ENCODE measurements at regions not wholly inside any gene's neighbourhood (a gene's known extent, or its start where the extent isn't known, plus 50 kb on each side); places are given as distances from the start of the nearest gene placed in this dataset.
"Not testable (repeated sequence)": the region's sequence is repeated elsewhere in the genome, so short reads cannot be mapped to it uniquely, and the experiment has no call there.

DNA sequence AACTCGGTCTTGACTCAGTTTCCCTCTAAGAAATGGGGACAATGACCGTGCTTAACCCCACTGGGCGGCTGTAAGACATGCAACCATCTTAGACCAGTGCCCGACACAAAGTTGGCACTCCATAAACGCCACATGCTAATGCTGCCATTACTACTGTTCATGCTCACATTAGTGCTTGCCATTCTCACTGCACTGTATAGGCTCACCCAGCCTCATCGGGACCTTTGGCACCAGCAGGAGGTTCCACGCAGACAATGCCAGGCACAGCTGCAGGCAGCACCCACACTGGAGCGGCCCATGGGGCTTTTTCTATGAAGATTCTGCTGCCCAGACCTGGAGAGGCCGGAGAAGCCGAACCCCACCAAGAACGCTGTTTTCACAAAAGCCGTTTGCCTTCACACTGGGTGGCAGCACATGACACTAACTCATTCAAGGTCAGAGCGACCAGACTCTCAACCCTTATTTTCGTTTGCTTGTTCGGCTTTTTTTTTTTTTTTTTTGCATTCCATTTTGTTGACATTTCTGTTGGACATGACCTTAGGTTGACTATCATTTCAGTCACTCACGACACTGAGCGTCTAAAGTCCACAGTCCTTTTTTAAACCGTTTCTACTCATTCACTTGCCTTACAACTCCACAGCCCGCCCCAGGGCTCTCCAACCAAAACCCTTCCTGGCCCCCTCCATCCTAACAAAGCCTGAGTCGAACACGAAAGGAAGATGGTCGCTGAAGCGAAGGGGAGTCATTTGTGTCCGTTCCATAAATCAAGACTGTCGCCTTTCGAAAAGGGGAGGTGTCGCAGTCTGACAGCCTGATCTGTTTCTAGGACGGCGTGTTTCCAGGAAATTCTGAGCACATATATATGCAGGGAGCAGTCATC is 124.4 kb upstream of the RNF32 start:
- DNase-seq, result peak in 11 of 51 donors; percentile 2 to 46 (median 14)

DNA sequence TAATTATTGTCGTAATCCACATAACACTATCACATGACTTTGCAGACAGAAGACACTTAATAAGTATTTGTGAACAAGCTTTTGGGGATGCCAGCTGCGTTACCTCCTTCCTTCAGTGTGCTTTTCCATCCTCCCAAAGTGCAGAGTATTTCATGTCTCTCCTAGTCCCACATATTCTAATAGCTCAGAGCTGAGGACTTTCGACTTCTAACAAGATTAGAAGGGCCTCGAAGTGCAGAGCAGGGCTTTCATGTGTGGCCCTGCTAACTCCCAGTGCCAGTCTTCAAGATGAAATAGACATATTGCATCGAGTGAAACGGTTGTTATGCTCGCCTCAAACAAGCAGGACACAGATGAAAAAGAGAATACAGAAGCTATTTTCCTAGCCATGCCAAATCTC is 125.7 kb upstream of the RNF32 start:
- DNase-seq, result no peak

DNA sequence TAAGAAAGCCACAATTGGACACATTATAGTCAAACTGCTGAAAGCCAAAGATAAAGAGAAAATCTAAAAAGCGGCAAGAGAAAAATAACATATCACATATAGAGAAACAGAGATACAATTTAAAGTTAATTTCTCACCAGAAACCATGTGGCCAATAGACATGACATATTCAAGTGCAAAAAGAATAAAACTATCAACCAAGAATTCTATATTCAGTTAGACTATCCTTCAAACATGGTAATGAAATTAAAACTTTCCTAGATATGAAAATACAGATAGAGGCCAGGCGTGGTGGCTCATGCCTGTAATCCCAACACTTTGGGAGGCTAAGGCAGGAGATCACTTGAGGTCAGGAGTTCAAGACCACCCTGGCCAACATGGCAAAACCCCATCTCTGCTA is 129.1 kb upstream of the RNF32 start:
- no peak for DNase-seq

DNA sequence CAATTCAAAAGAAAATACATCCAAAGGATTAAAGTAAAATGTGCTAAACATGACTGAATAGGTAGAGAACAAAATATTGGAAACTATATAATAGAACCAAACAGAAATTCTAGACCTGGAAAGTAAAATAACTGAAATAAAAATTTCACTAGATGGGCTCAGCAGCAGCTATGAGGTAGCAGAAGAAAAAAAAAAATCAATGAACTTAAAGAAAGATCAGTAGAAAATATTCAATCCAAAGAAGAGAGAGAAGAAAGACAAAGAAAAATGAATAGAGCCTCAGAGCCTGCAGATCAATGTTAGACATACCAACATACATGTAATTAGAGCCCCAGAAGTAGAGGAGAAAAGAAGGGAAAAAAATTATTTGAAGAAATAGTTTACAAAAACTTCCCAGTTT is 129.6 kb upstream of the RNF32 start:
- DNase-seq, result no peak

DNA sequence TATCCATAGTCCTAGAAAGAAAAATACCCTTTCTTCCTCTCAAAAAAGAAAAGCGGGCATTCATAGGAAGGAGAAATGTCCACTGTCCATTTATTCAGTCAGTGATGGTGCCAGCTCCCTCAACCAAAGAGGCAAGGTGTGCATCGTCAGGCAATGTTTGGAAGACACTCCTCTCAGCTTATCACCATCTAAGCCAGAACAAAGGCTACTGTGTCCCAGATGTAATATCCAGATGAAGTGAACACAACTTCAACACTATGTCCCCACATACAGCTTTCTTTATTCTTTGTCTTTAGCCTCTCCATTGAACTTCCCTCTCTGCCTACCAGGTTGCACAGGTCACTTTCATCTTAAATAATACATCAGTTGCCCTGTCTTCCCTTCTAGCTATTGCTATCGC is 131.4 kb upstream of the RNF32 start:
- DNase-seq, result no peak

DNA sequence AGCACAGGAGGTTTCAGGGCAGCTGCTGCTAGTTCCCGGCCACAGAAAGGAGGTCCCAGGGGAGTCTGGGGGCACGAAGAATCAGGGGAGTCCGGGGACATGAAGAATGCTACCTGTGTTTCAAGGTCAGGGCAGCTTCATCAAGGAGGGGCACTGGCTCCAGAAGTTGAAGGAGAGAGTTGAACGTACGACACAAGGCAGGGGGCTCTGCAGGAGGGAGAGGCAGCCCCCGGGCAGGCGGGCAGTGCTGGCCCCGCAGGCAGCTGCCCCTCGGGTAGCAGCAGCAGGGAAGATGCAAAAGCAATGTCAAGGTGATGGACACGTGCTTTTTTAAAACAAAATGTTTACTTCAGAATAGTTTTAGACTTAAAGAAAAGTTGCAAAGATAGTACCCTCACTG is 134.7 kb upstream of the RNF32 start:
- no peak for DNase-seq

DNA sequence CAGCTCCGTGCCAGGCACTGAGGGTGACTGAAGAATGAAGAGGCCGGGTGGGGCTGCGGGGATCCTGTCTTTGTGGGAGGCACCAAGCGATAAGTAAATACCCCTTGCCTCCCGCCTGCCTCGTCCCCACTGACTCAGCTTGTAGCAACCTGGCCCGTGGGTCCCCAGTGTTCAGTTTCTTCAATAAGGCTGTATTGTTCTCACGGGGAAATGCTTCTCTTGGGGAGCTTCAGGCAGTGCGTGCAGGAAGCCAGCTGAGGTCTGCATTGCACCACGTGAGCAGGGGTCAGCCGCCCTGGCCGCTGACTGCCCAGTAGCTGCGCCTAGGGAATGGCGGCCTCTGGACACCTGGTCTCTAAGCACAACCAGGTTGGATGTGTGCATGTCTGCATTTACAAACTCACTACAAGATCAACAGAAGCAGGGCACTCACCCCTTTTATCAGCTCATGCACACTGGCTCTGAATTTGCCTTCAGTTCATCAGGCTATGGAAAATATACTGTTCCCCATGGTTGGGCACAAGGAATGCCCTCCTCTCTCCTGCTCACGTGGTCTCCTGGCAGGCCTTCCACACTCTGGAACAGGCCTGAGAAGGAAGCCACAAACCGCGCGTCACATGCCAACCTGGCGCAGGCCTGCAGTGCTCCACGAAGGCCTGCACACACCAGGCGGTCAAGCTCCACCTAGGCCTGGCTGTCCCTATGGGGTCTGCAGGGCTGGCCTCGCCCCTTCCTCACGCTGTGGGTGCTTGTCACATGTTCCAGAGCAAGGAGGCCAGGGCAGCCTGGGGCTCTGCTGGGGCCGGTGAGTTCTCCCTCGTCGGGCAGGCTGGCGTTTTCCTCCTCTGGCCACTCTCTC is 135.7 kb upstream of the RNF32 start:
- DNase-seq, result no peak

DNA sequence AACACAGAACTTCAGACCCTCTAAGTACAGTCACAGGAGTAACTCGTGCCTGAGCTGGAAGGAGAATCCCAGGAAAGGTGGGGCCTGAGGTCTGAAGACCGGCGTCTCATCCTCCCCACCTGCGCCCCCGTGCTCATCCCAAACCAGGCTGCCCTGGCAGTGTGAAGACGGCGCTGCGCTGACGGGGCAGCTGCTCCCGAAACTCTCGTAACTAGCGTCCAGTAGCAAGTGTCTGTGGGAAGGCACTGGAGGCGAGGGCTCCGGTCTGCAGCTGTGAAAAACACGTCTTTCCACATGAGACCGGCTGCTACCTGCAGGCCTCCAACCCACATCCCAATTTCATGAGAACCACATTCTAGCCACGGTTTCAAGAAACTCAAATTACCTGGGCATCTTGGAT is 136.6 kb upstream of the RNF32 start:
- DNase-seq, result no peak

DNA sequence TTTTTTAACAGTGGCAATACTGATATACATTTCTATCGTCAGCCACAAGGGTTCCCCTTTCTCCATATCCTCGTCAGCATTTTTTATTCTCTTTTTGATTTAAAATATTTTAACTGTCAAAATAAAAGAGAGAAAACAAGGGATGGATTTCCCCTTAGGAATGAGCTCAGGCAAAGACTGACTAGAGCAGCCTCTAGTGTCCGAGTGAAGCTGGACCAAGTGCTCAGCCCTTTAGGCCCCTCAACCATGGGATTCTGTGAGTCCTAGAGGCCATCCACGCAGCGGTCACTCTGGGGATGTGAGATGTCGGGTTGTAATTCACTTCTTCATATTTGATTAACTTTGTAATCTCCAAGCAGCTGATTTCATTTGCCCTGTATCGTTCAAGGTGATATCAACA is 137.4 kb upstream of the RNF32 start:
- DNase-seq, result no peak

DNA sequence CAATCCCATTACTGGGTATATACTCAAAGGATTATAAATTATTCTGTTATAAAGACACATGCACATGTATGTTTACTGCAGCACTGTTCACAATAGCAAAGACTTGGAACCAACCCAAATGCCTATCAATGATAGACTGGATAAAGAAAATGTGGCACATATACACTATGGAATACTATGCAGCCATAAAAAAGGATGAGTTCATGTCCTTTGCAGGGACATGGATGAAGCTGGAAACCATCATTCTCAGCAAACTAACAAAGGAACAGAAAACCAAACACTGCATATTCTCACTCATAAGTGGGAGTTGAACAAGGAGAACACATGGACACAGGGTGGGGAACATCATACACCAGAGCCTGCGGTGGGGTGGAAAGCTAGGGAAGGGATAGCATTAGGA is 138.8 kb upstream of the RNF32 start:
- not testable (repeated sequence) for DNase-seq

DNA sequence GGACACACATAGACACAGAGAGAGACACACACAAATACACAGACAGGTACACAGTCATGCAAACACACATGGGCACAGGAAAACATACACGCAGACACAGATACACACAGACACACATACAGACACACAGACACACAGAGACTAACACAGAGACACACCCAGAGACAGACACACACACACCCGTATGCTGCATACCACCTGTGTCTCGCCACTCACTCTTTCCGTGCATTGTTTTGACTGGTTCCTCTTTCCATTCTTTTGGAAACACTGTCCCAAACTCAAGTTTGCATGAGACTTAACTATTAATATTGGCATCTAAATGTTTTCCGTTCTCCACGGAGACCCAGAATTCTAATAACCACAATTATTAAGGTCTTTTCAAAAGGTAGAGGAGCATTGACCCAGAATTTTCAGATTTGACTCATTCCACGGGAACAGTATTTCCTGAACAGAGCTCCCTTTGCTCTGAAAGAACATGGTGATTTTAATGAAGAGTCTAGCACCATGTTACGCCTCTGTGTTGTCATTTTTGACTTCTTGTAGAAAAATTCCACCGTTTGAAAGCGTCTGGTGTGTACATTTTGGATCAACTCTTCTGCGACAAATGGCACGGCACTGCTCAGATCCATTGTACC is 141.2 kb upstream of the RNF32 start:
- no peak for DNase-seq

DNA sequence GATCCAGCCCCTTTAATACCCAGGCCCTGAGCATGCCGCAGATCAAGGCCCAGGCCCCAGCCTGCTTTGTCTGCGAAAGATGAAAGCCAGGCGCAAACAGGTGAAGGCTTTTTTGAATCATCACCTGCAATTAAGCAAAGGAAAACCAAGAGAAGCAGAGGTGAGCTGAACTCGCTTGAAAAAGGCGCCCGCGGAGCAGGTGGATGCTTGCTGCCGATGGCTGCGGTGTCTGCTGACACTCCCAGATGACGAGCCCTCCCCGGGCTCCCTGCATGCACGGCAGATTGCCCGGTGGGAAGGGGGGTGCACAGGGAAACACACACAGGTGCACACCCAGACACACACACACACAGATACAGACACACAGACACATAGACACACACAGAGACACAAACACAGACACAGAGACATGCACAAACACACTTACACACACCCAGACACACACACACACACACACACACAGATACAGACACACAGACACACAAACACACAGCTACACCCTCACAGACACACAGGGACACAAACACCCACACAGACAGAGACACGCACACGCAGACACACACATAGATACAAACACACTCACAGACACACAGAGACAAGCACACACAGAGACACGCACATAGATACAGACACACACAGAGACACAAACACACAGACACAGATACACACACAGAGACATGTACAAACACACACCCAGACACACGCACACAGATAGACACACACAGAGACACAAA is 142.6 kb upstream of the RNF32 start:
- DNase-seq, result no peak

DNA sequence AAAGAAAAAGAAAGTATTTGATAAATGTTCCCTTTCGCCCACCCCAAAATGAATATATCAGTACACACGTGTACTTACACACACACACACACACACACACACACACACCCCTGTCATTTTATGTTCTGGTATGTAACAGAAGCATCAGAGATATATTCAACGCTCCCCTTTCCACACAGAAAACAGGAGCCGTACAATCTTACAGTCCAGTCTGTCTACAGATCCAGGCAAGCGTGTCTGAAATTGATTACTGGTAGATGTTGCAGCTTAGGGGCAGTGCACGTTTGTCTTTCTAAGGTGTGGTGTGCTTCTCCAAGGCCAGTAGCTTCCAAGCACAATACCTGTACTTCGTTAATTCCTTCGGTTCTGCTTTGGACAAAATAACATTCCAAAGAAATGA is 143.7 kb upstream of the RNF32 start:
- DNase-seq, result no peak

DNA sequence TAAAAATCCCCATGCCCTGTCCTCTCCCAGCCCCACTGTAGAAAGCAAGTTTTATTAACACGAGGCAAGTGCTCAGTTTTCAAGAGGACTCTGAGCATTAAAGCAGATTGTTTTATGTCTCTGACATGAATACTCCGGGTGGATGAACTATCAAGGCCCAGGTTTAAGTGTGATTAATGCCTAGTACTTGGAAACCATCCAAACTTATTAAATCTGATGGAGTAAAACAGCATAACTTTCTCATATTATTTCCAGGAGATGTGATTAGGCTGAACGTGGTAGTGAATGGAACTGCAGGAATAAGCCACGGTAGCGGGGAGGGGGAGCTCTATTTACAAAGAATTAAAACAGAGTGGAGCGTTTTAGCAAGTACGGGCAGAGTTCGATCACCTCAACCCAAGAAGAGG is 144.2 kb upstream of the RNF32 start:
- DNase-seq, result no peak

DNA sequence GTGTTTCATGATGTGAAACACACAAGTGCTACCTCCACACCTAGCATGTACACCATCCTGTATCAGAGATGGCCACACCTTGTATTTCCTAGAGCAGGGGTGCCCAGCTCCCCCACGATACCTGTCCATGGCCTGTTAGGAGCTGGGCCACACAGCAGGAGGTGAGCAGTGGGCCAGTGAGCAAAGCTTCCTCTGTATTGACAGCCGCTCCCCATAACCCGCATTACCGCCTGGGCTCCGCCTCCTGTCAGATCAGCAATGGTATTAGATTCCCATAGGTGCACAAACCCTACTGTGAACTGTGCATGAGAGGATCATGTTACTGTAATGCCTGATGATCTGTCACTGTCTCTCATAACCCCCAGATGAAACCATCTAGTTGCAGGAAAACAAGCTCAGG is 145.6 kb upstream of the RNF32 start:
- no peak for DNase-seq

DNA sequence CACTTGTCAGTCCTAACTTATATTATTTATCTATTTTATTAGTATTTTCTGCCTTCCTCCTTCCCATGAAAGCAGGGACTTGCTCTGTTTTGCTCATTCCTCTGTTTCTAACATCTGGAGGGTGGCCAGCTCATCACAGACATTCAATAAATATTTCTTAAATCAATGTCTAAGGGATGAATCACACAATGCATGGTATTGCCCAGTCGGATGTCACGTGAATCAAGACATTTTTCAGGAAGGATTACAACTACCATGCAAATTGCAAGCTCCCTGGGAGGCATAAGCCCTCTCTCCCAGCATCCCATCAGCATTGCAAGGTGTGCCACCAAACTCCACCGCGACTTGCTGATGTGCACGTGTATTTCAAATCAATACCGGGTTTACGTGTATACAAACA is 146.6 kb upstream of the RNF32 start:
- DNase-seq, result no peak

DNA sequence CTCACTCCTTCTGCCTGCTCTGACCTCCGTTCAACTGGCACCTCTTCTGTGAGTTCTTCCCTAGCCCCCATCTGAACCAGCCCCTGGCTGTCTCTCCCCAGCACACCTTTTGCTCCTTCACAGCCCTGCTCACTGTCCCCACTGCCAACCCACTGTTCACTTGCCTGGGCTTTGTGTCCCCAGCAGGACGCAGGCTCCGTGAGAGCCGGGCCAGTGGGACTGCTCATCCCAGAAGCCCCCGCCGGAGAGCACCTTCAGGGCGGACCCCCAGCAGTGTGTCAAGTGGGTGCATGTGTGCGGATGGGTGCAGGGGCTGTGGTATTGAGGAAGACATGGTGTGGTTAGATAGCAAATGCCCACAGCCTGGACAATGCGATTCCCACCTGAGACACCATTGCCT is 148.4 kb upstream of the RNF32 start:
- DNase-seq, result no peak

DNA sequence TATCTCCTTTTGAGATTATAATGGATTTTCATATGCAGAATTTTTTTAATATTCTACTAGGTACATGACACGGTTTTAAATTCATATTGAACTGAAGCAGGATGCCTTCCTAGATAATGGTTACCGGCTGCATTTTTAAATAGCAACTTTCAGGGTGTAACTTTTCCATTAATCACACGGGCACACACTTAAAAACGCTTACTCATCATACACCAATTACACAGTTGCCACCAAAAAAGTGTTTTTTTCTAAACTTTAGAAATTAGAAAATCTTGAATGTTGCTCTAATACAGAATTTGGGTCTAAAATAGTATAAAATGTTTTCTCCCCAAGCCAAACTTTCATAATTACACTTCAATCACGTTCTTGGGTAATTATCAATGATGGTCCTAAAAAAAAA is 149.1 kb upstream of the RNF32 start:
- no peak for DNase-seq

DNA sequence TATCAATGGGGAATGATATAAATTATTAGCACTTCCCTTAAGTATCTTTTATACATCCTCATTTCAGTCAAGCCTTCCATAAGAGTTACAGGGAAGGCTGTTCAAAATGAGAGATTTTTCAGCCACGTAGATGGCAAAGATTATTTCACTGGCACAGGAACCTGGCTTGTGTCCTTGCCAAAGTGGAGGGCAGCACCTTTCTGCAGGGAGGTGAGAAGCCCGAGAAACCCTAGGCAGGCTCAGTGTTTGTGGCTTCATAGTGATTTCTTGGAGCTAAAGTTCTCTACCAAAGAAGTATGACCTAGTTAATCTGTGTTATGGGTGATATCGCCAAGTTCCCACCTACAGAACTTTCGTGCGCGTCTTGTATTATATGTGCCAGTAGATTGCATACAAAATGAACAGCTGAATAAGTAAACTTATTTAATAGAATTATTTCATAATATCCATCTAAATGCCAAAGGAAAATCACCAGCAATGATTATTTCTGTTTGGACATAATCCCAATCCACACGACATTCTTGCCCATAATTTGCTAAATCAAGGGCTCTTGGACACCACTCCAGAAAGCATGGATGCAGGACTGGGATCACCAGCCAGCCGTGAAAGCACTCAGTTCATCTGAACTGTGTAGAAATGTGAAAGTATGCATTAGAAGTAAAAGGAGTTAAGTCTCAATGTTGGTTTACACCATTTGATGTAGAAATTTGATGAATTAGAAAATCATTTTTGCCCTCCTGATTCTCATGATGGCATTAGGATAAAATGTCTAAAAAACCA is 150.4 kb upstream of the RNF32 start:
- no peak for DNase-seq

DNA sequence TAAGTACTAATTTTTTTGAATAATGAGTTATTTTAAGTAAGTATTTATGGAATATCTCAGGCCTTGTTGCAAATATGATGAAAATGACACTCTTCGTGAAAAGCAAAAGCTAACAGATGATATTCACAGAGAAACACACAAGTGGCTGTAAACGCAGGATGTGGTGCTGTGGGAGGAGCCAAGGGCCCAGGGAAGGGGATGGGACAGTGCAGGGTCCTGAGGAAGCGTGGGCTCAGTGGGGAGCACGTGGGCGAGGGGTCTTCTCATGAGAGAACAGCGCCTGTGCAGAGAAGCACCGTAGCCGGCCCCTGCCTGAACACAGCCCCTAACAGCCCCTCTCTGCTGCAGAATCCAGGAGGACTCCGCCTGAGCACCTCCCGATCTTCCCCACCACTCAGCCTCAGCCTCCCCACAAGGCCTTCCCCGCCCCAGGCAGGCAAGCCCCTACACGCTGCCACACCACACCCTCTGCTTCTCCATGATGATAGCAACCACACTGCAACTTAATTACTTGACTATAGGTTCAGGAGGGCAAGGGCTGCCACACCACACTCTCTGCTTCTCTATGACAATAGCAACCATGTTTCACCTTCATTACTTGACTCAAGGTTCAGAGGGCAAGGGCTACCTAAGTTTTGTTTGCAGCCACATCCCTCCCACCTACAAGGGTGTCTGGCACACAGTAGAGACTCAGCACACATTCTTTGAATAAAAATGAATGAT is 152.6 kb upstream of the RNF32 start:
- no peak for DNase-seq
